IMR-90 (cell line): ENCODE measurements at regions not wholly inside any gene's neighbourhood (a gene's known extent, or its start where the extent isn't known, plus 50 kb on each side); places are given as distances from the start of the nearest gene placed in this dataset.

Experiments
- ATAC-seq: fragments of 200-7000 bp; cut with Tn5 transposase; 2 replicates; pipeline ENCODE4 v1.9.1; 2020; ENCODE audit warnings: low read depth, mild to moderate bottlenecking, moderate library complexity
- BruUV-seq: library from RNA; stranded (reverse); fragments of 400-500 nt; replicated peaks from 2 replicates; lab custom pipeline; 2021; lab: Mats Ljungman, UMichigan
- CTCF ChIA-PET: fragments of 300-600 bp; formaldehyde crosslinking; extraction: SDS; loops from one replicate; lab custom pipeline; 2021; ENCODE audit warnings: antibody characterized with exemption; lab: Yijun Ruan, JAX
- POLR2A ChIA-PET: fragments of 300-600 bp; sonication (Branson Sonifier 250); formaldehyde crosslinking; loops from one replicate; lab custom pipeline; 2022; ENCODE audit warnings: antibody characterized with exemption; ENCODE audit not compliant: unreplicated experiment; lab: Charles Lee
- DNase-seq: peaks from one replicate; pipeline ENCODE4 v3.0.0; 2013
- H2AFZ ChIP-seq: replicated peaks from 2 replicates; pipeline ENCODE3; 2013; ENCODE audit warnings: low read length, mild to moderate bottlenecking; ENCODE audit not compliant: poor library complexity
- H2AK5ac ChIP-seq: 2 replicates; pipeline ENCODE4 v1.6.1; 2013; ENCODE audit warnings: low read depth, low read length, inconsistent platforms
- H2AK9ac ChIP-seq: replicated peaks from 2 replicates; pipeline ENCODE3; 2013; ENCODE audit warnings: mild to moderate bottlenecking, low read depth, low read length, moderate library complexity; ENCODE audit not compliant: poor library complexity
- H2BK120ac ChIP-seq: 2 replicates; pipeline ENCODE4 v1.6.1; 2013; ENCODE audit warnings: low read depth, low read length, inconsistent platforms
- H2BK15ac ChIP-seq: 3 replicates; pipeline ENCODE4 v1.6.1; 2013; ENCODE audit warnings: low read depth, low read length, inconsistent platforms
- H2BK20ac ChIP-seq: 2 replicates; pipeline ENCODE4 v1.6.1; 2013; ENCODE audit warnings: low read depth, mild to moderate bottlenecking, inconsistent platforms, low read length, moderate library complexity
- H2BK5ac ChIP-seq: 2 replicates; pipeline ENCODE4 v1.6.1; 2013; ENCODE audit warnings: mild to moderate bottlenecking, low read depth, low read length, inconsistent platforms; ENCODE audit not compliant: poor library complexity, severe bottlenecking
- H3K14ac ChIP-seq: replicated peaks from 2 replicates; pipeline ENCODE4 v1.6.1; 2013; ENCODE audit warnings: low read depth, low read length, inconsistent platforms
- H3K18ac ChIP-seq: 2 replicates; pipeline ENCODE4 v1.6.1; 2013; ENCODE audit warnings: low read depth, low read length, control low read depth
- H3K23ac ChIP-seq: 2 replicates; pipeline ENCODE4 v1.6.1; 2013; ENCODE audit warnings: low read depth, low read length, inconsistent platforms
- H3K27ac ChIP-seq: 2 replicates; pipeline ENCODE4 v1.5.1; 2013; ENCODE audit warnings: mild to moderate bottlenecking, control low read depth, low read length; ENCODE audit not compliant: insufficient read depth
- H3K27me3 ChIP-seq: 2 replicates; pipeline ENCODE4 v1.6.1; 2013; ENCODE audit warnings: low read length; ENCODE audit not compliant: control insufficient read depth, insufficient read depth
- H3K36me3 ChIP-seq: 2 replicates; pipeline ENCODE4 v1.6.1; 2013; ENCODE audit warnings: low read length, mixed read lengths; ENCODE audit not compliant: control insufficient read depth, insufficient read depth
- H3K4ac ChIP-seq: 2 replicates; pipeline ENCODE4 v1.6.1; 2013; ENCODE audit warnings: low read depth, low read length, inconsistent platforms
- H3K4me1 ChIP-seq: 2 replicates; pipeline ENCODE4 v1.6.1; 2013; ENCODE audit warnings: low read length, mixed read lengths; ENCODE audit not compliant: control insufficient read depth, insufficient read depth
- H3K4me2 ChIP-seq: 2 replicates; pipeline ENCODE4 v1.6.1; 2013; ENCODE audit warnings: low read depth, mild to moderate bottlenecking, control low read depth, low read length, moderate library complexity
- H3K4me3 ChIP-seq: 2 replicates; pipeline ENCODE4 v1.5.1; 2013; ENCODE audit warnings: low read depth, mild to moderate bottlenecking, control low read depth, low read length, moderate library complexity; ENCODE audit not compliant: insufficient read depth
- H3K56ac ChIP-seq: 2 replicates; pipeline ENCODE4 v1.6.1; 2013; ENCODE audit warnings: low read length, inconsistent platforms; ENCODE audit not compliant: insufficient read depth; ENCODE audit errors: extremely low read depth
- H3K79me1 ChIP-seq, 2 experiments: 2 replicates each; pipeline ENCODE4 v1.6.1; 2013; ENCODE audit warnings: low read length in 2 of 2, inconsistent platforms in 1 of 2, low read depth in 1 of 2
- H3K9ac ChIP-seq: 2 replicates; pipeline ENCODE4 v1.6.1; 2013; ENCODE audit warnings: low read depth, low read length, control low read depth
- H3K9me1 ChIP-seq: 2 replicates; pipeline ENCODE4 v1.6.1; 2013; ENCODE audit warnings: low read length, inconsistent platforms; ENCODE audit not compliant: insufficient read depth
- H3K9me3 ChIP-seq: 2 replicates; pipeline ENCODE4 v1.6.1; 2013; ENCODE audit warnings: low read length; ENCODE audit not compliant: control insufficient read depth, insufficient read depth
- H4K20me1 ChIP-seq: 2 replicates; pipeline ENCODE4 v1.6.1; 2013; ENCODE audit warnings: low read length, inconsistent platforms; ENCODE audit not compliant: insufficient read depth
- H4K5ac ChIP-seq: 2 replicates; pipeline ENCODE4 v1.6.1; 2013; ENCODE audit warnings: mild to moderate bottlenecking, low read depth, low read length, control low read depth
- H4K8ac ChIP-seq, 2 experiments: 2 replicates each; pipeline ENCODE4 v1.6.1; 2013; ENCODE audit warnings: low read depth in 2 of 2, low read length in 2 of 2, control low read depth in 1 of 2, inconsistent platforms in 1 of 2
- H4K91ac ChIP-seq: 2 replicates; pipeline ENCODE4 v1.6.1; 2013; ENCODE audit warnings: low read depth, low read length, inconsistent platforms; ENCODE audit not compliant: insufficient read depth
- CEBPB ChIP-seq: IDR thresholded peaks from 2 replicates; pipeline ENCODE4 v1.6.1; 2012; ENCODE audit warnings: low read depth, low read length, improper control_type of control experiment
- FOS ChIP-seq: fragments of 150-350 bp; IDR thresholded peaks from 2 replicates; pipeline ENCODE4 v1.6.1; 2016; ENCODE audit warnings: low read depth, low read length
- MAFK ChIP-seq: IDR thresholded peaks from 2 replicates; pipeline ENCODE4 v1.6.1; 2012; ENCODE audit warnings: low read depth, low read length, improper control_type of control experiment
- MAZ ChIP-seq: IDR thresholded peaks from 2 replicates; pipeline ENCODE4 v1.6.1; 2012; ENCODE audit warnings: low read depth, mild to moderate bottlenecking, low read length, improper control_type of control experiment, moderate library complexity, borderline replicate concordance
- MXI1 ChIP-seq: IDR thresholded peaks from 2 replicates; pipeline ENCODE4 v1.6.1; 2012; ENCODE audit warnings: low read depth, mild to moderate bottlenecking, low read length, moderate library complexity, borderline replicate concordance
- NFE2L2 ChIP-seq: fragments of 150-350 bp; IDR thresholded peaks from 2 replicates; pipeline ENCODE4 v1.6.1; 2016; ENCODE audit warnings: low read depth, mild to moderate bottlenecking, low read length
- POLR2A ChIP-seq: IDR thresholded peaks from 2 replicates; pipeline ENCODE4 v1.6.1; 2012; ENCODE audit warnings: mild to moderate bottlenecking, low read depth, low read length
- RAD21 ChIP-seq: IDR thresholded peaks from 2 replicates; pipeline ENCODE4 v1.6.1; 2012; ENCODE audit warnings: low read length, improper control_type of control experiment
- RCOR1 ChIP-seq: IDR thresholded peaks from 2 replicates; pipeline ENCODE4 v1.6.1; 2012; ENCODE audit warnings: mild to moderate bottlenecking, low read length, improper control_type of control experiment; ENCODE audit not compliant: insufficient replicate concordance
- RFX5 ChIP-seq: IDR thresholded peaks from 2 replicates; pipeline ENCODE4 v1.8.0; 2012; ENCODE audit warnings: low read depth, mild to moderate bottlenecking, low read length, moderate library complexity
- SMC3 ChIP-seq: fragments of 150-350 bp; IDR thresholded peaks from 2 replicates; pipeline ENCODE4 v1.6.1; 2016; ENCODE audit warnings: low read depth, mild to moderate bottlenecking, antibody characterized with exemption, low read length, moderate library complexity
- WGBS, 2 experiments: methylation state at CpG; one replicate each; pipeline versions ENCODE4 v1.1.5 to v1.1.7; 2013; ENCODE audit warnings: missing lambda C conversion rate in 2 of 2; ENCODE audit not compliant: insufficient read length in 1 of 2; ENCODE audit errors: extremely low coverage in 2 of 2; 5-methylcytosine and 5-hydroxymethylcytosine counted together
- dilution Hi-C: fragments of 300-500 bp; cut with HindIII; formaldehyde crosslinking; loops from one replicate; pipeline ENCODE4 v1.14.3; 2018; ENCODE audit warnings: low sequenced_read_pairs; ENCODE audit not compliant: unreplicated experiment
- in situ Hi-C: fragments of 300-500 bp; cut with MboI; formaldehyde crosslinking; loops from 3 replicates; pipeline ENCODE4 v1.14.3; 2019; ENCODE audit warnings: low sequenced_read_pairs, inconsistent platforms, mixed read lengths
- intact Hi-C: fragments of 100-400 bp; cut with micrococcal nuclease; formaldehyde crosslinking; loops from 2 replicates; pipeline ENCODE4 v1.10.0; 2022
- TF ChIP-seq, protein P1 (sequence below): fragments of 150-350 bp; IDR thresholded peaks from 2 replicates; pipeline ENCODE4 v1.6.1; 2016; ENCODE audit warnings: low read depth, mild to moderate bottlenecking, low read length, moderate library complexity, borderline replicate concordance
- TF ChIP-seq, protein P2 (sequence below): fragments of 150-350 bp; IDR thresholded peaks from 2 replicates; pipeline ENCODE4 v1.6.1; 2017; ENCODE audit warnings: mild to moderate bottlenecking, antibody characterized with exemption, low read length, low read depth
- TF ChIP-seq, protein P3 (sequence below): conservative IDR thresholded peaks from 2 replicates; pipeline ENCODE4 v1.5.1; 2012; ENCODE audit warnings: mild to moderate bottlenecking, low read depth, low read length, improper control_type of control experiment

DNA sequence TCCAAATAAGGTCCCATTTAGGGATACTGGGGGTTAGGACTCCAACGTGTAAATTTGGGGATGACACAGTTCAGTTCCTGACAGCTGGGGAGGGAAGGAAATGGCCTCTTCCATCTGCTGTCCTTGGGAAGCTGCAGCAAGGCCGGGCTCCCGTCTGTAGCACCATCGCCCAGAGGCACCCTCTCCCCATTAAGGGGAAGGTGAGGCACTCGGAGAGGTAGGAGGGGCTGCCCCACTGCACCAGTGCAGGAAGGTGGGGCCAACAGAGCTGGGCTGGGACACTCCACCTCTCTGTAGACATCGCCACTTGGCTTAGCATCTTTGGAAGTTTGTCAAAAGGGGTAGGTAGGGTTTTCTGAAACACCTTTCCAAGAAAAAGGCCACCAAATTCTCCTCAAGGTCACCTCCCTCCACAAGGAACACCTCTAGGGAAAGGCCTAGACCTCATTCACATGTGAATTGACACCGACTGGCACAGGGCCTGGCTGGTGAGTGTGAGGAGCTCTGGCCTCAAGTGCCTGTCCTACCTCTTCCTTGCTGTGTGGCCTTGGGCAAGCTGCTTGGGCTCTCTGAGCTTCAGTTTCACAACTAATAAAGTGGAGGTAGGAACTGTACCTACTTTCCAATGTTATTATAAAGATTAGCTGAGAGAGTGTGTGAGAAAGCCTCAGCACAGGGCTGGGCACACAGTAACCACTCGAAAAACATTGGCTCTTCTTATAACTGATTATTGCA lies 75.0 kb upstream of the NEURL1B start:
- no peaks in the 10 kb centered on the region for H3K9me1 ChIP-seq
- no peak overlapping the region for H2BK20ac ChIP-seq
- no peak overlapping the region for H3K9ac ChIP-seq
- ChIA-PET POLR2A (no interaction called here), CTCF (no interaction called here)
- H3K27me3 ChIP-seq = peaks cover 79% of the 10 kb centered on the region
- no peaks in the 10 kb centered on the region for H3K79me1 ChIP-seq
- H3K4ac ChIP-seq = no peak overlapping the region
- H4K91ac ChIP-seq = no peak overlapping the region
- no peaks in the 10 kb centered on the region for H3K36me3 ChIP-seq
- H2BK15ac ChIP-seq = no peak overlapping the region
- no peak overlapping the region for H2BK5ac ChIP-seq
- intact Hi-C loops = no loop called here
- H4K8ac ChIP-seq = no peak overlapping the region
- H2AFZ ChIP-seq = no peak overlapping the region
- H3K4me2 ChIP-seq = no peak overlapping the region
- dilution Hi-C loops = no loop called here
- WGBS, 2 experiments = 100% methylated on average over 1 of the region's 8 CpGs; no CpG with 5 or more reads in 1 of the 2 experiments
- H3K23ac ChIP-seq = no peak overlapping the region
- DNase-seq (no peak), ATAC-seq (no peak)
- no peaks in the 10 kb centered on the region for H3K4me1 ChIP-seq
- no peak overlapping the region for H3K4me3 ChIP-seq
- TF ChIP-seq RCOR1 (no peak), MXI1 (no peak), MAZ (no peak), RFX5 (no peak), RAD21 (no peak), MAFK (no peak), FOS (no peak), CEBPB (no peak), SMC3 (no peak), POLR2A (no peak), NFE2L2 (no peak)
- TF ChIP-seq, protein P1, sequence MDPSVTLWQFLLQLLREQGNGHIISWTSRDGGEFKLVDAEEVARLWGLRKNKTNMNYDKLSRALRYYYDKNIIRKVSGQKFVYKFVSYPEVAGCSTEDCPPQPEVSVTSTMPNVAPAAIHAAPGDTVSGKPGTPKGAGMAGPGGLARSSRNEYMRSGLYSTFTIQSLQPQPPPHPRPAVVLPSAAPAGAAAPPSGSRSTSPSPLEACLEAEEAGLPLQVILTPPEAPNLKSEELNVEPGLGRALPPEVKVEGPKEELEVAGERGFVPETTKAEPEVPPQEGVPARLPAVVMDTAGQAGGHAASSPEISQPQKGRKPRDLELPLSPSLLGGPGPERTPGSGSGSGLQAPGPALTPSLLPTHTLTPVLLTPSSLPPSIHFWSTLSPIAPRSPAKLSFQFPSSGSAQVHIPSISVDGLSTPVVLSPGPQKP = no peak
- TF ChIP-seq, protein P2, sequence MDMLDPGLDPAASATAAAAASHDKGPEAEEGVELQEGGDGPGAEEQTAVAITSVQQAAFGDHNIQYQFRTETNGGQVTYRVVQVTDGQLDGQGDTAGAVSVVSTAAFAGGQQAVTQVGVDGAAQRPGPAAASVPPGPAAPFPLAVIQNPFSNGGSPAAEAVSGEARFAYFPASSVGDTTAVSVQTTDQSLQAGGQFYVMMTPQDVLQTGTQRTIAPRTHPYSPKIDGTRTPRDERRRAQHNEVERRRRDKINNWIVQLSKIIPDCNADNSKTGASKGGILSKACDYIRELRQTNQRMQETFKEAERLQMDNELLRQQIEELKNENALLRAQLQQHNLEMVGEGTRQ = no peak
- TF ChIP-seq, protein P3, sequence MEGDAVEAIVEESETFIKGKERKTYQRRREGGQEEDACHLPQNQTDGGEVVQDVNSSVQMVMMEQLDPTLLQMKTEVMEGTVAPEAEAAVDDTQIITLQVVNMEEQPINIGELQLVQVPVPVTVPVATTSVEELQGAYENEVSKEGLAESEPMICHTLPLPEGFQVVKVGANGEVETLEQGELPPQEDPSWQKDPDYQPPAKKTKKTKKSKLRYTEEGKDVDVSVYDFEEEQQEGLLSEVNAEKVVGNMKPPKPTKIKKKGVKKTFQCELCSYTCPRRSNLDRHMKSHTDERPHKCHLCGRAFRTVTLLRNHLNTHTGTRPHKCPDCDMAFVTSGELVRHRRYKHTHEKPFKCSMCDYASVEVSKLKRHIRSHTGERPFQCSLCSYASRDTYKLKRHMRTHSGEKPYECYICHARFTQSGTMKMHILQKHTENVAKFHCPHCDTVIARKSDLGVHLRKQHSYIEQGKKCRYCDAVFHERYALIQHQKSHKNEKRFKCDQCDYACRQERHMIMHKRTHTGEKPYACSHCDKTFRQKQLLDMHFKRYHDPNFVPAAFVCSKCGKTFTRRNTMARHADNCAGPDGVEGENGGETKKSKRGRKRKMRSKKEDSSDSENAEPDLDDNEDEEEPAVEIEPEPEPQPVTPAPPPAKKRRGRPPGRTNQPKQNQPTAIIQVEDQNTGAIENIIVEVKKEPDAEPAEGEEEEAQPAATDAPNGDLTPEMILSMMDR = no peak
- H2AK9ac ChIP-seq = no peak overlapping the region
- in situ Hi-C loops = no loop called here
- peaks cover 3% of the 10 kb centered on the region; the same call in 1 of the 2 replicates for H3K9me3 ChIP-seq
- no peak overlapping the region for H2BK120ac ChIP-seq
- H3K18ac ChIP-seq = no peak overlapping the region
- H4K20me1 ChIP-seq = no peaks in the 10 kb centered on the region
- H4K5ac ChIP-seq = no peak overlapping the region
- BruUV-seq = no TSS peak
- H2AK5ac ChIP-seq = no peak overlapping the region
- H3K56ac ChIP-seq = no peak overlapping the region
- H3K14ac ChIP-seq = no peak overlapping the region
- no peak overlapping the region for H3K27ac ChIP-seq
